Spleen (tissue), 11 donors: ENCODE measurements at regions not wholly inside any gene's neighbourhood (a gene's known extent, or its start where the extent isn't known, plus 50 kb on each side); places are given as distances from the start of the nearest gene placed in this dataset.

Experiments used
- DNase-seq: peaks from one replicate; pipeline ENCODE4 v3.0.0-alpha.2; 2020
- H3K27ac ChIP-seq, 8 donors: fragments of 200-600 bp; sonication (generic) in 7 of 8; 1 replicate in 4 of 8; 2 replicates in 4 of 8; pipeline versions ENCODE4 v1.5.0 to v1.8.0; 2016 to 2021; ENCODE audit warnings: inconsistent platforms in 4 of 8, mild to moderate bottlenecking in 4 of 8, moderate library complexity in 1 of 8
- H3K27me3 ChIP-seq, 7 donors: fragments of 200-600 bp; sonication (generic) in 6 of 7; replicated peaks in 1 of 7; 1 replicate in 4 of 7; 2 replicates in 3 of 7; pipeline versions ENCODE4 v1.5.0 to v1.8.0; 2016 to 2021; ENCODE audit warnings: inconsistent platforms in 3 of 7, mild to moderate bottlenecking in 1 of 7
- H3K36me3 ChIP-seq, 6 donors: fragments of 200-600 bp; sonication (generic) in 5 of 6; 1 replicate in 4 of 6; 2 replicates in 2 of 6; pipeline versions ENCODE4 v1.5.0 to v1.8.0; 2016 to 2021; ENCODE audit warnings: inconsistent platforms in 2 of 6
- H3K4me1 ChIP-seq, 6 donors: fragments of 200-600 bp; sonication (generic) in 5 of 6; 1 replicate in 3 of 6; 2 replicates in 3 of 6; pipeline versions ENCODE4 v1.5.0 to v1.8.0; 2016 to 2021; ENCODE audit warnings: inconsistent platforms in 3 of 6
- H3K4me3 ChIP-seq, 8 donors: fragments of 200-600 bp; sonication (generic) in 7 of 8; 1 replicate in 4 of 8; 2 replicates in 4 of 8; pipeline versions ENCODE4 v1.5.0 to v1.8.0; 2016 to 2021; ENCODE audit warnings: inconsistent platforms in 4 of 8, mild to moderate bottlenecking in 4 of 8, moderate library complexity in 2 of 8
- H3K9me3 ChIP-seq, 8 donors: fragments of 200-600 bp; sonication (generic) in 7 of 8; 1 replicate in 4 of 8; 2 replicates in 4 of 8; pipeline versions ENCODE4 v1.5.0 to v1.8.0; 2016 to 2021; ENCODE audit warnings: inconsistent platforms in 4 of 8
- CTCF ChIP-seq, 11 experiments: fragments of 200-600 bp in 7 of 11; fragments of 450-650 bp in 4 of 11; sonication (generic) in 4 of 11; IDR thresholded peaks in 8 of 11; conservative IDR thresholded peaks in 3 of 11; 1 replicate in 7 of 11; 2 replicates in 4 of 11; pipeline versions ENCODE4 v1.4.0 to v1.8.0; 2016 to 2021; ENCODE audit warnings: antibody characterized with exemption in 11 of 11, inconsistent platforms in 4 of 11, mild to moderate bottlenecking in 1 of 11
- POLR2A ChIP-seq, 3 donors: fragments of 450-650 bp; IDR thresholded peaks; one replicate each; pipeline ENCODE4 v1.5.1; 2017; ENCODE audit warnings: antibody characterized with exemption in 3 of 3, mild to moderate bottlenecking in 1 of 3
- POLR2AphosphoS5 ChIP-seq, 3 donors: sonication (generic); formaldehyde crosslinking; IDR thresholded peaks; one replicate each; pipeline ENCODE4 v1.5.1; 2017; ENCODE audit warnings: antibody characterized with exemption in 3 of 3
- WGBS, 5 donors: extraction: QIAGEN DNeasy Blood & Tissue Kit in 3 of 5; methylation state at CpG; one replicate each; pipeline versions ENCODE4 v1.1.5 to v1.1.7; 2013 to 2018; 5-methylcytosine and 5-hydroxymethylcytosine counted together
- intact Hi-C: fragments of 100-400 bp; cut with DNase I; formaldehyde crosslinking; loops from one replicate; pipeline ENCODE4 v1.15.0; 2023; ENCODE audit warnings: low total_unique reads
- donor health status: healthy with polysubstance abuse.
- donor health status: DM: no; HTN: no; CAD: no; lungs with moderate emphysema.
- donor health status: DM: no; HTN: no; CAD: no.
- donor health status: Bipolar disorder and iron deficiency.
- donor health status: healthy.
- donor health status: DM: no; HTN: no; CAD: no.
- donor health status: DM: yes; HTN: yes; CAD: no.

GRCh38 chr19:33950091-33950750, 153.6 kb downstream of the KCTD15 start:
- TF ChIP-seq CTCF (IDR thresholded peaks at IDR 0.05 in 8 of 11, conservative IDR thresholded peaks at IDR 0.05 in 3 of 11) (no peak), POLR2AphosphoS5 (IDR thresholded peaks at IDR 0.05) (no peak), POLR2A (IDR thresholded peaks at IDR 0.05) (no peak)
- 87 to 93% (median 88%) methylated on average over 17 of the region's 17 CpGs for WGBS, 5 donors
- Histone ChIP-seq H3K27me3 (peaks cover 0 to 4% (median 0%) of the 10 kb centered on the region in 7 donors), H3K4me1 (no peaks in the 10 kb centered on the region), H3K36me3 (no peaks in the 10 kb centered on the region), H3K4me3 (no peak overlapping the region), H3K9me3 (no peaks in the 10 kb centered on the region), H3K27ac (no peak overlapping the region)
- intact Hi-C loops = no loop called here
- DNase-seq = no peak

- intact Hi-C loops = no loop called here
- 67 to 87% (median 74%) methylated on average over 7 to 8 of the region's 8 CpGs for WGBS, 5 donors
- Histone ChIP-seq H3K4me3 (no peak overlapping the region), H3K27me3 (peaks cover 0 to 10% (median 0%) of the 10 kb centered on the region in 7 donors), H3K27ac (no peak overlapping the region), H3K9me3 (no peaks in the 10 kb centered on the region), H3K36me3 (no peaks in the 10 kb centered on the region), H3K4me1 (no peaks in the 10 kb centered on the region)
- TF ChIP-seq POLR2AphosphoS5 (IDR thresholded peaks at IDR 0.05) (no peak), CTCF (IDR thresholded peaks at IDR 0.05 in 8 of 11, conservative IDR thresholded peaks at IDR 0.05 in 3 of 11) (no peak), POLR2A (IDR thresholded peaks at IDR 0.05) (no peak)
- DNase-seq = no peak
These were observed 156.4 kb downstream of the KCTD15 start for GRCh38 chr19:33953023-33953422.

- H3K9me3 ChIP-seq = no peaks in the 10 kb centered on the region
- TF ChIP-seq POLR2A (IDR thresholded peaks at IDR 0.05) (no peak), CTCF (IDR thresholded peaks at IDR 0.05 in 8 of 11, conservative IDR thresholded peaks at IDR 0.05 in 3 of 11) (no peak), POLR2AphosphoS5 (IDR thresholded peaks at IDR 0.05) (no peak)
- H3K4me1 ChIP-seq = no peaks in the 10 kb centered on the region
- H3K27ac ChIP-seq = no peak overlapping the region
- H3K27me3 ChIP-seq = peaks cover 0 to 10% (median 0%) of the 10 kb centered on the region in 7 donors
- H3K36me3 ChIP-seq = no peaks in the 10 kb centered on the region
- intact Hi-C loops = no loop called here
- no peak for DNase-seq
- no peak overlapping the region for H3K4me3 ChIP-seq
- WGBS, 5 donors = 48 to 63% (median 58%) methylated on average over 4 of the region's 4 CpGs
These were observed 156.9 kb downstream of the KCTD15 start for GRCh38 chr19:33953592-33953991.

GRCh38 chr19:33954686-33955085, 158.0 kb downstream of the KCTD15 start:
- Histone ChIP-seq H3K4me3 (no peak overlapping the region), H3K4me1 (no peaks in the 10 kb centered on the region), H3K9me3 (no peaks in the 10 kb centered on the region), H3K36me3 (no peaks in the 10 kb centered on the region), H3K27me3 (peaks cover 0 to 17% (median 0%) of the 10 kb centered on the region in 7 donors), H3K27ac (no peak overlapping the region)
- no peak for DNase-seq
- 73 to 94% (median 80%) methylated on average over 2 of the region's 2 CpGs for WGBS, 5 donors
- TF ChIP-seq POLR2AphosphoS5 (IDR thresholded peaks at IDR 0.05) (no peak), POLR2A (IDR thresholded peaks at IDR 0.05) (no peak), CTCF (IDR thresholded peaks at IDR 0.05 in 8 of 11, conservative IDR thresholded peaks at IDR 0.05 in 3 of 11) (no peak)
- intact Hi-C loops = no loop called here
